Endothelial cell of umbilical vein (primary cell): ENCODE measurements at regions not wholly inside any gene's neighbourhood (a gene's known extent, or its start where the extent isn't known, plus 50 kb on each side); places are given as distances from the start of the nearest gene placed in this dataset.

ENCODE experiments used
- BruUV-seq: library from RNA; stranded (reverse); fragments of 400-500 nt; replicated peaks from 2 replicates; lab custom pipeline; 2021; lab: Mats Ljungman, UMichigan
- CTCF ChIA-PET: fragments of 300-600, 350-600 bp; sonication (Branson Sonifier 250); formaldehyde crosslinking; loops from one replicate; lab custom pipeline; 2021; ENCODE audit warnings: antibody characterized with exemption, inconsistent platforms; lab: Charles Lee
- POLR2A ChIA-PET: fragments of 300-600, 350-600 bp; sonication (Branson Sonifier 250); formaldehyde crosslinking; loops from one replicate; lab custom pipeline; 2021; ENCODE audit warnings: antibody characterized with exemption, inconsistent platforms; lab: Charles Lee
- DNase-seq: peaks from one replicate; pipeline ENCODE4 v3.0.0-alpha.2; 2011; ENCODE audit warnings: low read depth, low spot score
- FAIRE-seq: peaks from 2 replicates; lab custom pipeline; 2011; peaks lifted over from hg19 to GRCh38; lab: Jason Lieb, UNC
- H2AFZ ChIP-seq: 2 replicates; pipeline ENCODE4 v1.6.0; 2012; ENCODE audit warnings: low read depth, low read length, control low read depth, inconsistent platforms
- H3K27ac ChIP-seq: 2 replicates; pipeline ENCODE4 v1.5.1; 2011; ENCODE audit warnings: low read depth, mild to moderate bottlenecking, control low read depth, low read length, moderate library complexity; ENCODE audit not compliant: insufficient read depth
- H3K27me3 ChIP-seq, 2 experiments: 2 replicates each; pipeline versions ENCODE4 v1.6.0 to v1.6.1; 2011; ENCODE audit warnings: low read length in 2 of 2, mixed read lengths in 1 of 2; ENCODE audit not compliant: control insufficient read depth in 2 of 2, insufficient read depth in 2 of 2
- H3K36me3 ChIP-seq, 2 experiments: 2 replicates in 1 of 2; 3 replicates in 1 of 2; pipeline ENCODE4 v1.5.1; 2011; ENCODE audit warnings: low read length in 2 of 2, mild to moderate bottlenecking in 1 of 2, moderate library complexity in 1 of 2; ENCODE audit not compliant: control insufficient read depth in 2 of 2, insufficient read depth in 2 of 2; ENCODE audit errors: extremely low read depth in 1 of 2
- H3K4me1 ChIP-seq: 3 replicates; pipeline ENCODE4 v1.5.1; 2011; ENCODE audit warnings: mild to moderate bottlenecking, low read length; ENCODE audit not compliant: control insufficient read depth, insufficient read depth; ENCODE audit errors: extremely low read depth
- H3K4me2 ChIP-seq: 2 replicates; pipeline ENCODE4 v1.6.1; 2011; ENCODE audit warnings: low read length, control low read depth, mixed read lengths; ENCODE audit not compliant: insufficient read depth
- H3K4me3 ChIP-seq, 3 experiments: fragments of 200-600 bp in 1 of 3; sonication (generic), shearing (Covaris generic) in 1 of 3; replicated peaks in 1 of 3; 2 replicates each; pipeline ENCODE4 v1.5.1; 2011 to 2016; ENCODE audit warnings: control low read depth in 3 of 3, low read length in 3 of 3, mild to moderate bottlenecking in 2 of 3, inconsistent platforms in 1 of 3, low read depth in 1 of 3, moderate library complexity in 1 of 3; ENCODE audit not compliant: insufficient read depth in 1 of 3
- H3K79me2 ChIP-seq: 2 replicates; pipeline ENCODE4 v1.6.0; 2012; ENCODE audit warnings: low read length, inconsistent platforms; ENCODE audit not compliant: control insufficient read depth, insufficient read depth
- H3K9ac ChIP-seq: replicated peaks from 2 replicates; pipeline ENCODE3; 2011; ENCODE audit warnings: low read length, control low read depth; ENCODE audit not compliant: insufficient read depth; ENCODE audit errors: extremely low read depth
- H3K9me1 ChIP-seq: replicated peaks from 3 replicates; pipeline ENCODE4 v1.6.0; 2011; ENCODE audit warnings: mild to moderate bottlenecking, low read length; ENCODE audit not compliant: control insufficient read depth, insufficient read depth; ENCODE audit errors: extremely low read depth
- H3K9me3 ChIP-seq: replicated peaks from 2 replicates; pipeline ENCODE4 v1.5.1; 2012; ENCODE audit warnings: low read length, inconsistent platforms; ENCODE audit not compliant: control insufficient read depth, insufficient read depth
- H4K20me1 ChIP-seq: replicated peaks from 2 replicates; pipeline ENCODE3; 2011; ENCODE audit warnings: mild to moderate bottlenecking, low read length; ENCODE audit not compliant: control insufficient read depth, insufficient read depth; ENCODE audit errors: extremely low read depth
- CTCF ChIP-seq, 2 donors: IDR thresholded peaks; 1 replicate in 1 of 2; 2 replicates in 1 of 2; pipeline ENCODE4 v1.5.1; 2011; ENCODE audit warnings: low read length in 2 of 2, mild to moderate bottlenecking in 2 of 2, moderate library complexity in 2 of 2, control low read depth in 1 of 2, inconsistent platforms in 1 of 2, low read depth in 1 of 2; ENCODE audit not compliant: insufficient read depth in 1 of 2; ENCODE audit errors: extremely low read depth in 1 of 2
- EZH2 ChIP-seq: IDR thresholded peaks from 2 replicates; pipeline ENCODE4 v1.6.1; 2012; ENCODE audit warnings: borderline replicate concordance, low read depth, mild to moderate bottlenecking, moderate library complexity, low read length, inconsistent platforms; ENCODE audit not compliant: severe bottlenecking
- FOS ChIP-seq: IDR thresholded peaks from 2 replicates; pipeline ENCODE4 v1.6.1; 2011; ENCODE audit warnings: mild to moderate bottlenecking, low read length, moderate library complexity, borderline replicate concordance; ENCODE audit not compliant: insufficient read depth
- GATA2 ChIP-seq: IDR thresholded peaks from 2 replicates; pipeline ENCODE4 v1.7.0; 2011; ENCODE audit warnings: low read depth, mild to moderate bottlenecking, moderate library complexity, mixed read lengths, low read length; ENCODE audit not compliant: insufficient read length, insufficient read depth
- JUN ChIP-seq: IDR thresholded peaks from 2 replicates; pipeline ENCODE4 v1.6.1; 2011; ENCODE audit warnings: borderline replicate concordance, low read depth; ENCODE audit not compliant: insufficient read length, insufficient read depth
- MAX ChIP-seq: IDR thresholded peaks from 2 replicates; pipeline ENCODE4 v1.6.1; 2011; ENCODE audit not compliant: insufficient read depth, insufficient read length
- MYC ChIP-seq: IDR thresholded peaks from one replicate; pipeline ENCODE4 v1.6.1; 2011; ENCODE audit warnings: mild to moderate bottlenecking, low read depth, low read length
- POLR2A ChIP-seq: IDR thresholded peaks from 2 replicates; pipeline ENCODE4 v1.6.1; 2012; ENCODE audit warnings: low read depth, mild to moderate bottlenecking, control low read depth, low read length
- POLR2AphosphoS5 ChIP-seq: IDR thresholded peaks from 2 replicates; pipeline ENCODE4 v1.6.1; 2012; ENCODE audit warnings: low read depth, mild to moderate bottlenecking, control low read depth, low read length, moderate library complexity; ENCODE audit not compliant: insufficient read depth
- dilution Hi-C: fragments of 300-500 bp; cut with MboI; formaldehyde crosslinking; loops from one replicate; pipeline ENCODE4 v1.15.0; 2019; ENCODE audit warnings: low sequenced_read_pairs; ENCODE audit not compliant: extremely low pct_ligation_motif_present
- intact Hi-C: fragments of 100-400 bp; cut with micrococcal nuclease; formaldehyde crosslinking; loops from one replicate; pipeline ENCODE4 v1.10.0; 2022

GRCh38 chr15:101543026-101543390, 53.5 kb upstream of the PCSK6 start:
- H3K9me1 ChIP-seq = no peaks in the 10 kb centered on the region
- ChIA-PET POLR2A (no interaction called here), CTCF (no interaction called here)
- H2AFZ ChIP-seq = no peak overlapping the region
- dilution Hi-C loops (no loop called here), intact Hi-C loops (no loop called here)
- no peak overlapping the region for H3K4me3 ChIP-seq
- no peak for TF ChIP-seq MAX
- no peak for TF ChIP-seq MYC
- no peak for TF ChIP-seq EZH2
- TF ChIP-seq GATA2 = no peak
- TF ChIP-seq FOS = no peak
- no peaks in the 10 kb centered on the region for H3K4me1 ChIP-seq
- FAIRE-seq = no peak
- no TSS peak for BruUV-seq
- no peaks in the 10 kb centered on the region for H3K36me3 ChIP-seq
- H3K27ac ChIP-seq = no peak overlapping the region
- H3K9ac ChIP-seq = no peak overlapping the region
- no peak overlapping the region for H3K4me2 ChIP-seq
- no peaks in the 10 kb centered on the region for H4K20me1 ChIP-seq
- no peaks in the 10 kb centered on the region for H3K9me3 ChIP-seq
- peaks cover 0 to 1% of the 10 kb centered on the region in 2 experiments for H3K27me3 ChIP-seq
- no peak for DNase-seq
- H3K79me2 ChIP-seq = no peaks in the 10 kb centered on the region

- no peak overlapping the region for H3K4me2 ChIP-seq
- no peaks in the 10 kb centered on the region for H3K9me3 ChIP-seq
- no peaks in the 10 kb centered on the region for H3K4me1 ChIP-seq
- peaks cover 0 to 1% of the 10 kb centered on the region in 2 experiments for H3K27me3 ChIP-seq
- no peaks in the 10 kb centered on the region for H3K36me3 ChIP-seq
- POLR2A ChIA-PET = no interaction called here
- no peak overlapping the region for H3K27ac ChIP-seq
- dilution Hi-C loops (no loop called here), intact Hi-C loops (no loop called here)
- no peaks in the 10 kb centered on the region for H3K9me1 ChIP-seq
- FAIRE-seq = no peak
- CTCF ChIA-PET = interaction anchor here (2.2 kb wide), 1 partner anchor 99 kb away, joined by 14 read pairs; no protein-coding TSS in a partner anchor
- H4K20me1 ChIP-seq = no peaks in the 10 kb centered on the region
- no peak for DNase-seq
- BruUV-seq = no TSS peak
- TF ChIP-seq POLR2A (no peak), CTCF (IDR thresholded peaks at IDR 0.05; ENCODE audit: extremely low read depth in 1 of 2, insufficient read depth in 1 of 2, low read depth in 1 of 2, low read length in 2 of 2) (no peak), POLR2AphosphoS5 (no peak), MAX (no peak), GATA2 (no peak), EZH2 (no peak), FOS (no peak), MYC (no peak), JUN (no peak)
- no peaks in the 10 kb centered on the region for H3K79me2 ChIP-seq
- no peak overlapping the region for H2AFZ ChIP-seq
- no peak overlapping the region for H3K4me3 ChIP-seq
- no peak overlapping the region for H3K9ac ChIP-seq
Measured at GRCh38 chr15:101542306-101543025, 53.0 kb upstream of the PCSK6 start.
